ENCODE measurements at regions not wholly inside any gene's neighbourhood (a gene's known extent, or its start where the extent isn't known, plus 50 kb on each side); places are given as distances from the start of the nearest gene placed in this dataset.
"Not testable (repeated sequence)": the region's sequence is repeated elsewhere in the genome, so short reads cannot be mapped to it uniquely, and the experiment has no call there.

DNA sequence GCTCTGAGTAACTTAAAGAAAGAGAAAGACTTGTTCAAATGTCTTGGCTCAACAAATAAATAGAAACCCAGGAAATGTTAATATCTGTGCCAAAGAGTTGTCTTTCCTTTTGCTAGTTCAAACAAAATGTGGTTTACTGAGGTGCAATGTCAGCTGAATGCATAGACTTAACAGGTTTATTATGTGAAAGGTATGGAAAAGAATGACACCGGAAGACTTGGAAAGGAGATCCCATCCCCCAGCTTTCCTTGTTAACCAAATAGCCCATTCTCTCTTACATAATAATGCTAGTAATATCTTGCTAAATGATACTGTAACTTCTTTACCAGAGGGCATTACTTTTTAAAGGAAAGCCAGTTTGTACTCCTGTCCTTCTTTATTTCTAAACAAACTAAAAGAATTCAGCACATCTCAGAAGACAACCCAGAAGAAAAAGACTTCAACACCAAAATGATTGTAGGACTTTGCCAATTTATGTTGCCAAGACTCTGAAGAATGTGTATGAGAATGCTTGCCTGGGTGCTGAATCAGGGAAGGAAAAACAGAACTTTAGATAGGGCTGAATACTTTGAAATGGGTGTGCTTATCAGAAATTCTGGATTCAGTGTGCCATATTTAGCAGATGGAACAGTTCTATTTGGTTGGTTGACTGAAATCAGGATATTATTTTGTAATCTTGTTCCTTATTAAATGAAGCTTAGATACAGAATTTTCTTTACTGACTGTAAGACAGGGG lies 344.1 kb downstream of the TMEM38B start:
- no peak for DNase-seq (ENCODE audit: low spot score)
- Mint-ChIP-seq H3K27ac (ENCODE audit: unreplicated experiment) (no peak overlapping the region), H3K4me1 (ENCODE audit: unreplicated experiment) (no peaks in the 10 kb centered on the region), H3K27me3 (ENCODE audit: unreplicated experiment) (peaks cover 2% of the 10 kb centered on the region), H3K4me3 (ENCODE audit: unreplicated experiment) (no peak overlapping the region), H3K9me3 (ENCODE audit: unreplicated experiment) (no peaks in the 10 kb centered on the region), H3K36me3 (ENCODE audit: low read depth, unreplicated experiment) (no peaks in the 10 kb centered on the region)
- TF ChIP-seq, protein P1, sequence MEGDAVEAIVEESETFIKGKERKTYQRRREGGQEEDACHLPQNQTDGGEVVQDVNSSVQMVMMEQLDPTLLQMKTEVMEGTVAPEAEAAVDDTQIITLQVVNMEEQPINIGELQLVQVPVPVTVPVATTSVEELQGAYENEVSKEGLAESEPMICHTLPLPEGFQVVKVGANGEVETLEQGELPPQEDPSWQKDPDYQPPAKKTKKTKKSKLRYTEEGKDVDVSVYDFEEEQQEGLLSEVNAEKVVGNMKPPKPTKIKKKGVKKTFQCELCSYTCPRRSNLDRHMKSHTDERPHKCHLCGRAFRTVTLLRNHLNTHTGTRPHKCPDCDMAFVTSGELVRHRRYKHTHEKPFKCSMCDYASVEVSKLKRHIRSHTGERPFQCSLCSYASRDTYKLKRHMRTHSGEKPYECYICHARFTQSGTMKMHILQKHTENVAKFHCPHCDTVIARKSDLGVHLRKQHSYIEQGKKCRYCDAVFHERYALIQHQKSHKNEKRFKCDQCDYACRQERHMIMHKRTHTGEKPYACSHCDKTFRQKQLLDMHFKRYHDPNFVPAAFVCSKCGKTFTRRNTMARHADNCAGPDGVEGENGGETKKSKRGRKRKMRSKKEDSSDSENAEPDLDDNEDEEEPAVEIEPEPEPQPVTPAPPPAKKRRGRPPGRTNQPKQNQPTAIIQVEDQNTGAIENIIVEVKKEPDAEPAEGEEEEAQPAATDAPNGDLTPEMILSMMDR (IDR thresholded peaks at IDR 0.05; ENCODE audit: unreplicated experiment): no peak

DNA sequence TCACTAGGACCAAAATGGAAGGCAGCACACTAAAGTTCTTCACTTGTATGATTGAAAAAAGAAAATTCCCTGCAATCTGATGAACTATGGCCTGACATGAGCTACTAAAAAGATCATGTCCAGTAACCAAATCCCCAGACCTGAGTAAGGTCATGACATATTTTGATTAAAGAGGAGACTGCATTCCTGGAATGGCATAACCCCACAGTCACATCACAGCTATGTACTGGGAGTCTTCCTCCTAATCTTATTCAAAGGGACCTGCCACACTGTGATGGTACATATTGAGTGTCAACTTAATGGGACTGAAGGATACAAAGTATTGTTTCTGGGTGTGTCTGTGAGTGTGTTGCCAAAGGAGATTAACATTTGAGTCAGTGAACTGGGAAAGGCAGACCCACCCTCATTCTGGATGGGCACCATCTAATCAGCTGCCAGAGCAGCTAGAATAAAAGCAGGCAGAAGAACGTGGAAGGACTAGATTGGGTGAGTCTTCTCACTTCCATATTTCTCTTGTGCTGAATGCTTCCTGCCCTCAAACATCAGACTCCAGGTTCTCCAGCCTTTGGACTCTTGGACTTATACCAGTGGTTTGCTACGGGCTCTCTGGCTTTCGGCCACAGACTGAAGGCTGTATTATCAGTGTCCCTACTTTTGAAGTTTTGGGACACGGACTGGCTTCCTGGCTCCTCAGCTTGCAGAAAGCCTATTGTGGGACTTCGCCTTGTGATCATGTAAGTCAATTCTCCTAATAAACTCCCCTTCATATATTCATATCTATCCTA lies 345.0 kb downstream of the TMEM38B start:
- Mint-ChIP-seq H3K4me3 (ENCODE audit: unreplicated experiment) (no peak overlapping the region), H3K36me3 (ENCODE audit: low read depth, unreplicated experiment) (no peaks in the 10 kb centered on the region), H3K4me1 (ENCODE audit: unreplicated experiment) (no peaks in the 10 kb centered on the region), H3K27me3 (ENCODE audit: unreplicated experiment) (peaks cover 2% of the 10 kb centered on the region), H3K9me3 (ENCODE audit: unreplicated experiment) (no peaks in the 10 kb centered on the region), H3K27ac (ENCODE audit: unreplicated experiment) (no peak overlapping the region)
- TF ChIP-seq, protein P1 (IDR thresholded peaks at IDR 0.05; ENCODE audit: unreplicated experiment): no peak
- no peak for DNase-seq (ENCODE audit: low spot score)

DNA sequence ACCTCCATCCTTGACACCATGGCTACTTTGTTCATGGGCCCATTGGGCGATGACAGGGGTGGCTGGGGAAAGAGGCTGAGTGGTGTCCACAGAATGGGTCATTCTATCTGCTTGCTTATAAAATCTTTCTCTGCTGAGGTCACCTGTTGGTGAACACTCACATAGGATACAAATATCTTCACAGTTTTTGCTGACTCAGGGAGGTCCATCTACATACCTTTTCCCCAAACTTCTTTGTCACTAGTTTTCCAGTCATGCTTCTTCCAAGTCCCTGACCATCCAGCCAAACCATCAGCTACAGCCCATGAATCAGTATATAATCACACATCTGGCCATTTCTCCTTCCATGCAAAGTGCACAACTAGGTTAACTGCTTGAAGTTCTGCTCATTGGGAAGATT lies 347.6 kb downstream of the TMEM38B start:
- H3K27me3 Mint-ChIP-seq (ENCODE audit: unreplicated experiment); H3K36me3 Mint-ChIP-seq (ENCODE audit: low read depth, unreplicated experiment); DNase-seq (ENCODE audit: low spot score); H3K4me3 Mint-ChIP-seq (ENCODE audit: unreplicated experiment); H3K27ac Mint-ChIP-seq (ENCODE audit: unreplicated experiment); H3K4me1 Mint-ChIP-seq (ENCODE audit: unreplicated experiment); H3K9me3 Mint-ChIP-seq (ENCODE audit: unreplicated experiment): not testable (repeated sequence)

DNA sequence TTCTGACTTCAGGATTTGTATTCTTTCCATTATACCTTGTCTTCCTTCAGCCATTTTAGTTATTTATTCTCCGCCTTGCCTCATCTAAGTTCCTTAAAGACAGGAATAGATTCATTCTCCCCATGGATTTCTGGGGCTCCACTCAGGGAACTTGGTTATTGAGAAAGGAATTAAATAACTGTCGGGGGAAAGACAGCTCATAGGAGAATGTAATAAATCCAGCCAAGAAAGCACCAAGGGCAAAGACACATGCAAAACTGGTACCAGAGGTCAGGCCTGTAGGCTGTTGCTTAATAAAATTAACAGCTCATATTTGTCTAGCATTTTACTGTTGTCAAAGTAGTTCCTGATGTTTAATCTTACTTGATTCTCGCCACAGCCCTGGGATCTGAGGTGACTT lies 357.2 kb downstream of the TMEM38B start:
- Mint-ChIP-seq H3K27me3 (ENCODE audit: unreplicated experiment) (no peaks in the 10 kb centered on the region), H3K4me1 (ENCODE audit: unreplicated experiment) (peaks cover 7% of the 10 kb centered on the region), H3K36me3 (ENCODE audit: low read depth, unreplicated experiment) (no peaks in the 10 kb centered on the region), H3K27ac (ENCODE audit: unreplicated experiment) (no peak overlapping the region), H3K4me3 (ENCODE audit: unreplicated experiment) (no peak overlapping the region), H3K9me3 (ENCODE audit: unreplicated experiment) (no peaks in the 10 kb centered on the region)
- TF ChIP-seq, protein P1 (IDR thresholded peaks at IDR 0.05; ENCODE audit: unreplicated experiment): no peak
- DNase-seq (ENCODE audit: low spot score): no peak

DNA sequence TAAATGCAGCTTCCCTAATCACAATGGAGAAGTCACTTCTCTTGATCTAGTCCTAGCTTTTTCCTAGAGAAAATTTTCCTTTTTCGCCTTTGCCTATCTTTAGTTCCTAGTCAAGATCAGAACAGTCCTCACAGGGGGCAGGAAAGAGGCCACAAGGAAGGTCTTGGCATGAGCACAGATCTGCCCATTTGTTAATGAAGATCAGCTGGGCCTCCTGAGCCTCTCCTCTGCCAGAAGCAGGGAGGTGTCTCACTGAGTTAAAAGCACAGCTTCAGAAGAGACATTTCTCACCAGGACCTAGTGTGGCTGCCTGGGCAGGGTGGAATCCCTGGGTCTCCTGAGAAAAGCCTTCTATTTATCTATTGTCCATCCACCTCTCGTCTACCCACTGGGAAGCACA lies 357.8 kb downstream of the TMEM38B start:
- Mint-ChIP-seq H3K9me3 (ENCODE audit: unreplicated experiment) (no peaks in the 10 kb centered on the region), H3K27me3 (ENCODE audit: unreplicated experiment) (no peaks in the 10 kb centered on the region), H3K36me3 (ENCODE audit: low read depth, unreplicated experiment) (no peaks in the 10 kb centered on the region), H3K27ac (ENCODE audit: unreplicated experiment) (no peak overlapping the region), H3K4me3 (ENCODE audit: unreplicated experiment) (no peak overlapping the region), H3K4me1 (ENCODE audit: unreplicated experiment) (peaks cover 7% of the 10 kb centered on the region)
- no peak for DNase-seq (ENCODE audit: low spot score)
- TF ChIP-seq, protein P1 (IDR thresholded peaks at IDR 0.05; ENCODE audit: unreplicated experiment): no peak
